DMS79 treated with DMSO at 0.1 percent for 48 hours (cell line): ENCODE measurements at regions not wholly inside any gene's neighbourhood (a gene's known extent, or its start where the extent isn't known, plus 50 kb on each side); places are given as distances from the start of the nearest gene placed in this dataset.
"Not testable (repeated sequence)": the region's sequence is repeated elsewhere in the genome, so short reads cannot be mapped to it uniquely, and the experiment has no call there.

ENCODE experiments used
- DNase-seq: peaks from one replicate; lab custom pipeline; 2025; lab: John Stamatoyannopoulos, UW

DNA sequence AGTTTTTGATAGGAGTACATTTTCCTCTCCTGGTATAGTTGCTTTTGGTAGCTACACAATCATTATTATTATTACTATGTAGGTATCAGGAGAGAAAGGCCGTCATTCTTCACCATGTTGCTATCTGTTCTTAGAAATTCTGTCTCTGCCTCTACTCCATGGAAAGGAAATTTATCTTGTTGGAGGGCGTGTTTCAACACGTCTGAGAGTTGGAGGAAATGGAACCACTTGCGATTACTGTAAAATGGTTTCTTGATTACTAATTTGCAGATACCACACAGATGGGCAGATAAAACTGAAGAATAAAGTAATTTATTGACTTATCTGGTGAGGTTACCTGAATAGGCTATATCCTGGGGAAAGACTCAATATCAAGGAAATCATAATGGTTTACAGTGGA, 488.4 kb downstream of the NR2F2 start:
- no peak for DNase-seq

- DNase-seq: no peak
Observed at GRCh38 chr15:96827981-96828380, 497.5 kb downstream of the NR2F2 start.

- no peak for DNase-seq
Observed at GRCh38 chr15:96837241-96837970, 506.9 kb downstream of the NR2F2 start.

DNA sequence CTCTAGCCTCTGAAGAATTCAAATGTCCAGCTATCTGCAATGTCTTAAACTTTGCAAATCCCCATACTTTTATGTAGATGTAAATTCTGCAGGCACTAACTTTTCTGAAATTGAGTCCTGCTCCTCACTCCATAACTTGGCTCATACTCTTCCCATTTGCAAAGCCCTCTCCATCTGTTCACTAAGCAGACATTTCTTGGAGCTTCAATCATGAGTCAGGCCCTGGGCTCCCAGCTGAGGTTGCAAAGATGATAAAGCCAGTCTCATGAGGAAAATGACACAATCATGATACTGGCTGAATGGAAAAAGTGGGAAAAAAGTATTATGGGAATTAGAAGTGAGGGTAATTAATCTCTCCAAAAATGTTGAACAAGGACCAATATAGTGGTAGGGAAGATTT, 507.6 kb downstream of the NR2F2 start:
- no peak for DNase-seq

- DNase-seq: no peak
Observed at GRCh38 chr15:96849271-96849900, 518.9 kb downstream of the NR2F2 start.

GRCh38 chr15:96851613-96852012, 521.1 kb downstream of the NR2F2 start:
- DNase-seq: no peak

DNA sequence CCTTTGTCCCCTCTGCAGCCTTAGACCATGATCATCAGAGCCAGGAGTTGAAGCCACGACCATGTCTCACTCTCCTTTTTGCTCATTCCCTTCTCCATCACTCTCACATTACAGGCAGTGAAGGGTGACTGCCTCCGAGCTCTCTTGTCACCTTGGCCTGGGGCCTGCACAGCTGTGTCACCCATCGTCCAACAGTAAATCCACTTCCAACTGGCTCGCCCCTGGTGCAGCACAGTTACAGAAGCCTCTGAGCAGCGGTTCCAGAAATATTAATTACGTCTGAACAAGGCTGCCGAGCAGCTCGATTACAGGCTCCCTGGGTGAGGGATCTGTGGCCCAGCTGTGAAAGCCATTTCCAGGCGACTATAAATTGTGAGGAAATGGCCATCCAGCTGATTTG, 528.2 kb downstream of the NR2F2 start:
- DNase-seq: no peak

- no peak for DNase-seq
Observed at GRCh38 chr15:96860741-96861140, 530.2 kb downstream of the NR2F2 start.

DNA sequence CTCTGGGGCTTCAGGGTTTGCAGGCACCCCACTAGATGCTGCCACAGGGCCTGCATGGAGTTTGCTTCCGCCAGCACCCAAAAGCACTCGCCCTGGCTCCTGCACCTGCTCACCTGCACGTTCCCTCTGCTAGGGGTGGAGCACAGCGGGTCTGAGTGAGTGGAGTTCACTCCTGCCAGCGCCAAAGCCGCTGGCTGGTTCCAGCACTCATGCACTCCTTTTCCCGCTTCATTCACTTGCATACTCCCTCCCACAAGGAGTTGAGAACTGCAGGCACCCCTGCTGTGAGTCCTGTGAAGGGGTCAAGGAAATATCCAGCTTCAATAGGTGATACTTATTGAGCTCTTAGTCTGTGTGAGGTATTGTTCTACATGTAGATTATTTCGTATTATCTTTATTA, 537.5 kb downstream of the NR2F2 start:
- no peak for DNase-seq

- no peak for DNase-seq
Observed at GRCh38 chr15:96869122-96869521, 538.6 kb downstream of the NR2F2 start.

GRCh38 chr15:96869790-96870189, 539.3 kb downstream of the NR2F2 start:
- DNase-seq: no peak

- DNase-seq: no peak
Observed at GRCh38 chr15:96870580-96870979, 540.1 kb downstream of the NR2F2 start.

GRCh38 chr15:96877442-96877841, 546.9 kb downstream of the NR2F2 start:
- DNase-seq: not testable (repeated sequence)

- DNase-seq: no peak
Observed at GRCh38 chr15:96878129-96878528, 547.6 kb downstream of the NR2F2 start.

GRCh38 chr15:96882121-96882772, 551.7 kb downstream of the NR2F2 start:
- no peak for DNase-seq

DNA sequence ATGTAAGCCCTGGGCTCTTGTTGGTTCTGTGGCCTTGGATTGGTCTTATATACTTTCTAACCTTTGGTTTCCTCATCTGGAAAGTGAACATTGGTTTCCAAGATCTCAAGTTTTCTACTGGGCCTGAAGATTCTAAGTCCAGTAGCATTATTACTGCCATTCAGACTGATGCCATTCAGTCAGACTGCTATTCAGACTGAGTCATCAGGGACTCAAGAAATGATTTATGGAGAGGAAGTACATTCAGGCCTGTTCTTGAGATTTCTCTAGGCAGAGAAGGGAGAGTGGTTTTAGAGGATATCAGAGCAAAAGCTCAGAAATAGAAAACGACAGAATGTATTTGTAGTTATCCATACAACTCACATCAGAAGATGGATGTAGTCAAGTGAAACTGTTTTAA, 557.2 kb downstream of the NR2F2 start:
- no peak for DNase-seq

DNA sequence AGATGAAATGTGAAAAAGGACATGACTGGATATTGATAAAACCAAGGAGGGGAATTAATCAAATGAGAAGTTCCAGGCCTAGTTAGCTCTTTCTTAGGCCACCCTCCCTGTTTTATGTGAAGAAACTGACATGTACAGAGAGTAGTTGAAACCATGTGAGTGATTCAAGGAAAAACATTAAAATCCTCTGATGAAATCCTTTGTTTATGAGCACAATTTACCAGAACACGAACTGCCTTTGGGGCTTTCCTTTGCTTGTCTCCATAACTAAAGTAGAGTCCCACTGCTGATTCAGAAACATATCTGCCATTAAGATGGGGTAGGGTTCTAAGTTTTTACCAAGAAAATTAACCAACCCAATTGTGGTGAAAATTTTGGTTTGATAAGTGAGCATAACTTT, 558.3 kb downstream of the NR2F2 start:
- no peak for DNase-seq

DNA sequence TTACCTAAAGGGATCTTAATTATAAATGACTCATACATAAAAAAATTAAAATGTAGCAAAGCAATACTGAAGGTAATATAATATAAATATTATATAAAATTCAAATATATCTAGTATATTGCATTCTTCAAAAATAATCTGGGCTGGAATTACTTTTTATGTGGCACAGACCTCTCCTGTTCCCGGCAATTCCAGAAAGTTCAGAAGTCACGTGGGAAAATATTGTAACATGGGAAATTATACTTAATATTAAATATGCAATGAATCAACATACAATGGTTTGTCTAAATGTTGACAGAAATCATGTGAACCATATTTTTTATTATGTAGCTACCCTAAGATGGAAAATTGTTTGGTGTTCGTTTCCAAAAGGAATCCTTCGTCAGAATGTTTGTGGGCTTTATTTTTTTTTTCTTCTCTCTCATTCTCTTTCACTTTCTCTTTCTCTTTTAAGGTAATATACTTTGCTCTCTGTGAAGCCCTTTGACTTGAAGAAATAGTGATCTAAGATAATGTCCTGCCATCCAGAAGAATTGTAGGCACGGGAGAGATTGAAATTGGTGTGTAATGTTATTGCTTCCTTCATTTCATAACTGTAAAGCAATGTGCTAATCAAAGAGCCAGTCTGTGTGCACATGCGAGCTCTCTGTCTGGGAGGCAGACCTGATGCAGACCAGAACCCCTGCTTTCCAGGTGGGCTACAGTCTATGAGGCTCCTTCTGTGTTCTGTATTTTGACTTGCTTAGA, 559.4 kb downstream of the NR2F2 start:
- no peak for DNase-seq

DNA sequence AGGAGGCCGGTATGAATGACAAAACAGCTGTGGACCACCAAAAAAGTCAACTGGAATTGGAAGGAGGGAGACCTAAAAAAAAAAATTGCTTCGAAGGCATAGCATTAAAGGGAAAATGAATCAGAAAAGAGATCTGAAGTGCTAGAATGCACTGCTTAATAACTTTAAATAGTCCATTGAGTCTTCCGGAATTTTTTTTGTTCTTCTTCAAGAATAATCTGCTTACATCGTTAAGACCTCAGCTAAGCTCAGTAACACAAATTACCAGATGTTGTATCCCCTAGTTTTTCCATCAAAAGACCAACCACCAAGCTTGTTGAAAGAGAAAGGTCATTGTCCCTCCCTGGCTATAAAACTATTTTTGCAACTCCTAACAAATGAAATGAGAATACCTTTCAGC, 560.5 kb downstream of the NR2F2 start:
- no peak for DNase-seq

DNA sequence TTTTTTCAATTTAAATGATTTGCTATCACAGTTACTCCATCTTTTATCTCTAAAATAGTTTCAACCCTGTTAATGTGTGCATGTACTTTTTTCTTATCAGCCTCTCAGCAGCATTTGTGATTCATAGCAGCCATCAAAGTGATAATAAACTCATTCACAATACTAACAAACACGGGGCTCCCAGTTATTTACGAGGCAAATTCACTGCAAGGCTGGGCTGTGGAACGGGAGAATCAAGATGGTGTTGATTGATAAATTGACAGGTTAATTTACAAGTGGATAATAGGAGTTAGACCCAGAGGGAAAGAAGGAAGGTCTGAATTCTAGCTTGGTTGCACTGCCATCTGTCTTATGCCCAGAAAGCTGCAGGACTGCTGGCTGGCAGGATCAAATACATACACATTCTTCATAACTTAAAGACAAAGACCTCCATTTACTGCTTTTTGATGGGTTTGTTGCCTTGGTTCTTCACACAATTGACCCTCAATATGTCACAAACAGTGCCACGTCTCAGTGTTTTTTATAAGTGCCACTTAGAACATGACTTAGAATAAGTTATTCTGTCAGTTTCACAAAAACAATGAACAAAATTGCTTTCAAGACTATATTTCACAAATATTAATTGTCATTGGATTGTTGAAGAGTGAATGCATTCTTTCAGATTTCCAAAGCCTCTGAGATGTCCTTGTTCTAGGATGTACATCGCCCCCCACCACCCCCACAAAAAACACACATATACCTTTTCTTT, 562.8 kb downstream of the NR2F2 start:
- DNase-seq: no peak

- no peak for DNase-seq
Observed at GRCh38 chr15:96894659-96895058, 564.2 kb downstream of the NR2F2 start.

DNA sequence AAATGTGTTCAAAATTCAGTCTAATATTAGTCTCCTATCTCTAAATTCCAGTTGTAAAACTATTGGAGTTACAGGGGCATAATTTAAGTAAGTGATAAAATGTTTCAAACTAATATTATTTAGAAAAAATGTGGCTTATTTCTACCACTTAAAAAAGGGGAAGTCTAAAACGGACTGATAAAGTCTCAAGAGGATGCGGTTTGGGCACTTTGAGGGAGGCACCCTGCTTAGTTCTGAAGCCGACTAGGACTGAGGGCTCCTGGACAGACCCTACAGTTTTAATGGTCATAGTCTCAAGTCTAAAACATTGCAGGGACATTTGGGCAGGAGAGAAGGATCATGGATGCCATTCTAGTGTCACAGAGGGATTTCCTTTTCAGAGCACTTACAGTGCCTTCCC, 566.3 kb downstream of the NR2F2 start:
- DNase-seq: no peak
